Urinary bladder (tissue), 3 donors: ENCODE measurements at regions not wholly inside any gene's neighbourhood (a gene's known extent, or its start where the extent isn't known, plus 50 kb on each side); places are given as distances from the start of the nearest gene placed in this dataset.
"Not testable (repeated sequence)": the region's sequence is repeated elsewhere in the genome, so short reads cannot be mapped to it uniquely, and the experiment has no call there.

Source experiments
- DNase-seq: peaks from one replicate; pipeline ENCODE4 v3.0.0-alpha.2; 2015; ENCODE audit errors: extremely low spot score
- H3K27ac ChIP-seq: one replicate; pipeline ENCODE4 v1.5.1; 2013; ENCODE audit warnings: low read depth, mild to moderate bottlenecking, moderate library complexity
- H3K36me3 ChIP-seq: one replicate; pipeline ENCODE4 v1.6.1; 2013; ENCODE audit warnings: mild to moderate bottlenecking, moderate library complexity; ENCODE audit not compliant: insufficient read depth
- H3K4me1 ChIP-seq: one replicate; pipeline ENCODE4 v1.6.1; 2013; ENCODE audit warnings: mild to moderate bottlenecking, moderate library complexity; ENCODE audit not compliant: insufficient read depth
- H3K4me3 ChIP-seq: one replicate; pipeline ENCODE4 v1.5.1; 2013; ENCODE audit warnings: low read depth, low read length
- WGBS: extraction: QIAGEN DNeasy Blood & Tissue Kit; methylation state at CpG from one replicate; pipeline ENCODE4 v1.1.7; 2013; 5-methylcytosine and 5-hydroxymethylcytosine counted together
- donor health status: healthy with polysubstance abuse.
- donor health status: healthy.

- no peak overlapping the region for H3K27ac ChIP-seq
- no peak for DNase-seq
- 37% methylated on average over 5 of the region's 5 CpGs for WGBS
Measured at GRCh38 chr4:65007841-65008439, 598.7 kb upstream of the TECRL start.

GRCh38 chr4:64975177-64975576 lies 565.9 kb upstream of the TECRL start:
- Histone ChIP-seq H3K4me1 (no peaks in the 10 kb centered on the region), H3K36me3 (no peaks in the 10 kb centered on the region), H3K4me3 (no peak overlapping the region), H3K27ac (no peak overlapping the region)
- DNase-seq, result no peak

More at GRCh38 chr4:65007841-65008439, 598.7 kb upstream of the TECRL start:
- no peak overlapping the region for H3K4me3 ChIP-seq
- H3K36me3 ChIP-seq, result no peaks in the 10 kb centered on the region
- H3K4me1 ChIP-seq, result no peaks in the 10 kb centered on the region

- Histone ChIP-seq H3K4me1 (no peaks in the 10 kb centered on the region), H3K27ac (no peak overlapping the region), H3K36me3 (no peaks in the 10 kb centered on the region), H3K4me3 (no peak overlapping the region)
- 81% methylated on average over 3 of the region's 3 CpGs for WGBS
- no peak for DNase-seq
Measured at GRCh38 chr4:64969081-64969480, 559.8 kb upstream of the TECRL start.

- Histone ChIP-seq H3K36me3 (no peaks in the 10 kb centered on the region), H3K27ac (no peak overlapping the region), H3K4me3 (no peak overlapping the region), H3K4me1 (no peaks in the 10 kb centered on the region)
- no peak for DNase-seq
- WGBS, result 21% methylated on average over 2 of the region's 2 CpGs
Measured at GRCh38 chr4:64967286-64967685, 558.0 kb upstream of the TECRL start.

- no peaks in the 10 kb centered on the region for H3K4me1 ChIP-seq
- H3K4me3 ChIP-seq, result no peak overlapping the region
- H3K27ac ChIP-seq, result no peak overlapping the region
- 51% methylated on average over 4 of the region's 4 CpGs for WGBS
- no peak for DNase-seq
- no peaks in the 10 kb centered on the region for H3K36me3 ChIP-seq
Measured at GRCh38 chr4:64960516-64960915, 551.3 kb upstream of the TECRL start.

- H3K4me1 ChIP-seq, result no peaks in the 10 kb centered on the region
- WGBS, result 76% methylated on average over 3 of the region's 3 CpGs
- DNase-seq, result no peak
- no peaks in the 10 kb centered on the region for H3K36me3 ChIP-seq
- H3K4me3 ChIP-seq, result no peak overlapping the region
- H3K27ac ChIP-seq, result no peak overlapping the region
Measured at GRCh38 chr4:64940698-64941097, 531.4 kb upstream of the TECRL start.

- DNase-seq, result no peak
Measured at GRCh38 chr4:64935469-64936001, 526.3 kb upstream of the TECRL start.

GRCh38 chr4:64911846-64912245 lies 502.6 kb upstream of the TECRL start:
- H3K36me3 ChIP-seq, result no peaks in the 10 kb centered on the region
- H3K4me1 ChIP-seq, result no peaks in the 10 kb centered on the region
- no peak for DNase-seq
- no peak overlapping the region for H3K27ac ChIP-seq
- no peak overlapping the region for H3K4me3 ChIP-seq
- 71% methylated on average over 2 of the region's 2 CpGs for WGBS

More at GRCh38 chr4:64935469-64936001, 526.3 kb upstream of the TECRL start:
- Histone ChIP-seq H3K4me3 (no peak overlapping the region), H3K27ac (no peak overlapping the region), H3K36me3 (no peaks in the 10 kb centered on the region), H3K4me1 (no peaks in the 10 kb centered on the region)
- WGBS, result 76% methylated on average over 1 of the region's 1 CpG

- H3K27ac ChIP-seq, result no peak overlapping the region
- 81% methylated on average over 2 of the region's 2 CpGs for WGBS
- no peak for DNase-seq
- no peak overlapping the region for H3K4me3 ChIP-seq
- H3K4me1 ChIP-seq, result no peaks in the 10 kb centered on the region
- no peaks in the 10 kb centered on the region for H3K36me3 ChIP-seq
Measured at GRCh38 chr4:64903986-64904385, 494.7 kb upstream of the TECRL start.

- H3K4me3 ChIP-seq, result no peak overlapping the region
- no peaks in the 10 kb centered on the region for H3K36me3 ChIP-seq
- no peaks in the 10 kb centered on the region for H3K4me1 ChIP-seq
- no peak overlapping the region for H3K27ac ChIP-seq
- DNase-seq, result no peak
Measured at GRCh38 chr4:64899563-64899962, 490.3 kb upstream of the TECRL start.

- H3K4me3 ChIP-seq, H3K4me1 ChIP-seq, DNase-seq, H3K27ac ChIP-seq, H3K36me3 ChIP-seq: not testable (repeated sequence)
- 87% methylated on average over 1 of the region's 2 CpGs for WGBS
Measured at GRCh38 chr4:64899030-64899429, 489.8 kb upstream of the TECRL start.

- Histone ChIP-seq H3K4me3 (no peak overlapping the region), H3K27ac (no peak overlapping the region), H3K36me3 (no peaks in the 10 kb centered on the region), H3K4me1 (no peaks in the 10 kb centered on the region)
- DNase-seq, result no peak
- 82% methylated on average over 4 of the region's 4 CpGs for WGBS
Measured at GRCh38 chr4:64897683-64898082, 488.4 kb upstream of the TECRL start.

- H3K27ac ChIP-seq, result no peak overlapping the region
Measured at GRCh38 chr4:64895031-64895430, 485.8 kb upstream of the TECRL start.

GRCh38 chr4:64893205-64893604 lies 484.0 kb upstream of the TECRL start:
- 47% methylated on average over 5 of the region's 5 CpGs for WGBS
- DNase-seq, result no peak

More at GRCh38 chr4:64895031-64895430, 485.8 kb upstream of the TECRL start:
- Histone ChIP-seq H3K36me3 (no peaks in the 10 kb centered on the region), H3K4me3 (no peak overlapping the region), H3K4me1 (no peaks in the 10 kb centered on the region)
- DNase-seq, result no peak

More at GRCh38 chr4:64893205-64893604, 484.0 kb upstream of the TECRL start:
- no peaks in the 10 kb centered on the region for H3K4me1 ChIP-seq
- no peak overlapping the region for H3K4me3 ChIP-seq
- H3K36me3 ChIP-seq, result no peaks in the 10 kb centered on the region
- H3K27ac ChIP-seq, result no peak overlapping the region
